ENCODE measurements at regions not wholly inside any gene's neighbourhood (a gene's known extent, or its start where the extent isn't known, plus 50 kb on each side); places are given as distances from the start of the nearest gene placed in this dataset.

- TF ChIP-seq, protein P1, sequence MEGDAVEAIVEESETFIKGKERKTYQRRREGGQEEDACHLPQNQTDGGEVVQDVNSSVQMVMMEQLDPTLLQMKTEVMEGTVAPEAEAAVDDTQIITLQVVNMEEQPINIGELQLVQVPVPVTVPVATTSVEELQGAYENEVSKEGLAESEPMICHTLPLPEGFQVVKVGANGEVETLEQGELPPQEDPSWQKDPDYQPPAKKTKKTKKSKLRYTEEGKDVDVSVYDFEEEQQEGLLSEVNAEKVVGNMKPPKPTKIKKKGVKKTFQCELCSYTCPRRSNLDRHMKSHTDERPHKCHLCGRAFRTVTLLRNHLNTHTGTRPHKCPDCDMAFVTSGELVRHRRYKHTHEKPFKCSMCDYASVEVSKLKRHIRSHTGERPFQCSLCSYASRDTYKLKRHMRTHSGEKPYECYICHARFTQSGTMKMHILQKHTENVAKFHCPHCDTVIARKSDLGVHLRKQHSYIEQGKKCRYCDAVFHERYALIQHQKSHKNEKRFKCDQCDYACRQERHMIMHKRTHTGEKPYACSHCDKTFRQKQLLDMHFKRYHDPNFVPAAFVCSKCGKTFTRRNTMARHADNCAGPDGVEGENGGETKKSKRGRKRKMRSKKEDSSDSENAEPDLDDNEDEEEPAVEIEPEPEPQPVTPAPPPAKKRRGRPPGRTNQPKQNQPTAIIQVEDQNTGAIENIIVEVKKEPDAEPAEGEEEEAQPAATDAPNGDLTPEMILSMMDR (IDR thresholded peaks at IDR 0.05), result no peak
- no peak for TF ChIP-seq EZH2phosphoT487 (IDR thresholded peaks at IDR 0.05)
Measured at GRCh38 chr10:77699080-77699645, 61.6 kb upstream of the KCNMA1 start.

Measured in neural progenitor cell (in vitro differentiated cells).